GM12878 (cell line): ENCODE measurements at regions not wholly inside any gene's neighbourhood (a gene's known extent, or its start where the extent isn't known, plus 50 kb on each side); places are given as distances from the start of the nearest gene placed in this dataset.

Experiments
- ATAC-seq: fragments of 200-7000 bp; cut with Tn5 transposase; 3 replicates; pipeline ENCODE4 v1.9.1; 2020; ENCODE audit warnings: mild to moderate bottlenecking, moderate library complexity
- BruUV-seq: library from RNA; stranded (reverse); fragments of 400-500 nt; replicated peaks from 2 replicates; lab custom pipeline; 2021; lab: Mats Ljungman, UMichigan
- CTCF ChIA-PET: fragments of 300-600 bp; sonication (Branson Sonifier 250); formaldehyde crosslinking; extraction: SDS; loops from one replicate; lab custom pipeline; 2021; ENCODE audit warnings: inconsistent platforms; lab: Yijun Ruan, JAX
- POLR2A ChIA-PET: fragments of 350-600 bp; formaldehyde crosslinking; extraction: SDS; loops from one replicate; lab custom pipeline; 2021; ENCODE audit warnings: inconsistent platforms; lab: Charles Lee
- RAD21 ChIA-PET: fragments of 300-600 bp; sonication (Branson Sonifier 250); formaldehyde crosslinking; loops from one replicate; lab custom pipeline; 2023; ENCODE audit warnings: antibody characterized with exemption; ENCODE audit not compliant: unreplicated experiment; lab: Charles Lee
- SMC1A ChIA-PET: fragments of 300-600 bp; sonication (Branson Sonifier 250); formaldehyde crosslinking; loops from one replicate; lab custom pipeline; 2023; ENCODE audit not compliant: unreplicated experiment, uncharacterized antibody; lab: Charles Lee
- DNase-seq: peaks from one replicate; pipeline ENCODE4 v3.0.0-alpha.2; 2011; ENCODE audit warnings: low read depth, low spot score
- FAIRE-seq: peaks from 3 replicates; lab custom pipeline; 2011; peaks lifted over from hg19 to GRCh38; lab: Jason Lieb, UNC
- H2AFZ ChIP-seq: 2 replicates; pipeline ENCODE4 v1.6.0; 2011; ENCODE audit warnings: low read depth, low read length, control low read depth; ENCODE audit not compliant: control insufficient read depth
- H3K27ac ChIP-seq: 2 replicates; pipeline ENCODE4 v1.5.1; 2011; ENCODE audit warnings: control low read depth; ENCODE audit not compliant: control insufficient read depth, insufficient read depth
- H3K27me3 ChIP-seq, 2 experiments: replicated peaks in 1 of 2; 2 replicates each; pipeline versions ENCODE4 v1.6.0 to v1.6.1; 2011; ENCODE audit warnings: low read length in 1 of 2; ENCODE audit not compliant: control insufficient read depth in 2 of 2, insufficient read depth in 2 of 2
- H3K36me3 ChIP-seq, 2 experiments: 2 replicates each; pipeline ENCODE4 v1.5.1; 2011; ENCODE audit warnings: low read length in 1 of 2; ENCODE audit not compliant: control insufficient read depth in 2 of 2, insufficient read depth in 2 of 2
- H3K4me1 ChIP-seq: 2 replicates; pipeline ENCODE4 v1.6.1; 2011; ENCODE audit warnings: mild to moderate bottlenecking, low read length, moderate library complexity, mixed read lengths; ENCODE audit not compliant: control insufficient read depth, insufficient read depth
- H3K4me2 ChIP-seq: 2 replicates; pipeline ENCODE4 v1.6.0; 2011; ENCODE audit warnings: control low read depth; ENCODE audit not compliant: control insufficient read depth, insufficient read depth
- H3K4me3 ChIP-seq: fragments of 200-600 bp; sonication (generic); 2 replicates; pipeline ENCODE4 v1.5.1; 2016
- H3K79me2 ChIP-seq: 2 replicates; pipeline ENCODE4 v1.6.0; 2011; ENCODE audit warnings: low read length; ENCODE audit not compliant: control insufficient read depth, insufficient read depth
- H3K9ac ChIP-seq: 2 replicates; pipeline ENCODE4 v1.8.0; 2011; ENCODE audit warnings: low read length, control low read depth, mixed read lengths; ENCODE audit not compliant: control insufficient read depth, insufficient read depth
- H3K9me3 ChIP-seq: replicated peaks from 3 replicates; pipeline ENCODE4 v1.5.1; 2011; ENCODE audit warnings: mild to moderate bottlenecking, low read length; ENCODE audit not compliant: control insufficient read depth, insufficient read depth
- H4K20me1 ChIP-seq: 2 replicates; pipeline ENCODE4 v1.6.0; 2011; ENCODE audit not compliant: control insufficient read depth, insufficient read depth
- BHLHE40 ChIP-seq, 2 experiments: fragments of 450-650 bp in 1 of 2; IDR thresholded peaks; 2 replicates each; pipeline ENCODE4 v1.6.1; 2011 to 2017; ENCODE audit warnings: low read depth in 2 of 2, borderline replicate concordance in 1 of 2, improper control_type of control experiment in 1 of 2, low read length in 1 of 2, mild to moderate bottlenecking in 1 of 2
- CBFB ChIP-seq: IDR thresholded peaks from 2 replicates; pipeline ENCODE4 v1.6.1; 2016; ENCODE audit warnings: antibody characterized with exemption, low read depth
- CTCF ChIP-seq, 3 experiments: IDR thresholded peaks in 2 of 3; conservative IDR thresholded peaks in 1 of 3; 2 replicates each; pipeline ENCODE4 v1.5.1; 2011; ENCODE audit warnings: low read depth in 3 of 3, low read length in 3 of 3, mild to moderate bottlenecking in 3 of 3, control low read depth in 2 of 3, moderate library complexity in 2 of 3, inconsistent platforms in 1 of 3, mixed read lengths in 1 of 3; ENCODE audit not compliant: control insufficient read depth in 2 of 3, insufficient read depth in 1 of 3; ENCODE audit errors: extremely low read depth in 1 of 3
- FOXK2 ChIP-seq: fragments of 450-650 bp; IDR thresholded peaks from 2 replicates; pipeline ENCODE4 v1.6.1; 2017; ENCODE audit warnings: mild to moderate bottlenecking, moderate library complexity
- GATAD2B ChIP-seq: fragments of 450-650 bp; conservative IDR thresholded peaks from 2 replicates; pipeline ENCODE4 v1.6.1; 2017; ENCODE audit warnings: low read depth, mild to moderate bottlenecking, moderate library complexity
- NFYA ChIP-seq: IDR thresholded peaks from 2 replicates; pipeline ENCODE4 v1.6.1; 2011; ENCODE audit warnings: low read depth, mild to moderate bottlenecking, low read length, improper control_type of control experiment, borderline replicate concordance
- NR2C1 ChIP-seq: fragments of 450-650 bp; IDR thresholded peaks from 2 replicates; pipeline ENCODE4 v1.6.1; 2017; ENCODE audit warnings: antibody characterized with exemption, mild to moderate bottlenecking, moderate library complexity
- SPI1 ChIP-seq: IDR thresholded peaks from 2 replicates; pipeline ENCODE4 v1.6.1; 2011; ENCODE audit warnings: low read depth, mild to moderate bottlenecking, low read length, moderate library complexity, borderline replicate concordance; ENCODE audit not compliant: insufficient read depth
- WRNIP1 ChIP-seq: IDR thresholded peaks from 2 replicates; pipeline ENCODE4 v1.6.1; 2011; ENCODE audit warnings: low read depth, low read length, improper control_type of control experiment, borderline replicate concordance
- ZNF217 ChIP-seq: fragments of 450-650 bp; IDR thresholded peaks from 2 replicates; pipeline ENCODE4 v1.6.1; 2017; ENCODE audit warnings: antibody characterized with exemption, mild to moderate bottlenecking
- ZNF274 ChIP-seq: IDR thresholded peaks from one replicate; pipeline ENCODE4 v1.8.0; 2011; ENCODE audit not compliant: insufficient read length, insufficient read depth
- ZSCAN29 ChIP-seq: fragments of 450-650 bp; IDR thresholded peaks from 2 replicates; pipeline ENCODE4 v1.6.1; 2017; ENCODE audit warnings: mild to moderate bottlenecking, moderate library complexity
- ZZZ3 ChIP-seq: IDR thresholded peaks from 2 replicates; pipeline ENCODE4 v1.6.1; 2011; ENCODE audit warnings: low read depth; ENCODE audit not compliant: control insufficient read depth, insufficient read length
- WGBS: methylation state at CpG from one replicate; pipeline ENCODE4 v1.1.6; 2016; ENCODE audit warnings: low lambda C conversion rate; ENCODE audit not compliant: insufficient replicate concordance, insufficient coverage; ENCODE audit errors: missing lambda C conversion rate; 5-methylcytosine and 5-hydroxymethylcytosine counted together
- in situ Hi-C: fragments of 300-500 bp; cut with MboI; formaldehyde crosslinking; loops from 9 replicates; pipeline ENCODE4 v1.14.3; 2018; ENCODE audit warnings: mixed read lengths
- intact Hi-C: fragments of 100-400 bp; cut with micrococcal nuclease; formaldehyde crosslinking; loops from one replicate; pipeline ENCODE4 v1.14.2; 2022; ENCODE audit not compliant: unreplicated experiment

DNA sequence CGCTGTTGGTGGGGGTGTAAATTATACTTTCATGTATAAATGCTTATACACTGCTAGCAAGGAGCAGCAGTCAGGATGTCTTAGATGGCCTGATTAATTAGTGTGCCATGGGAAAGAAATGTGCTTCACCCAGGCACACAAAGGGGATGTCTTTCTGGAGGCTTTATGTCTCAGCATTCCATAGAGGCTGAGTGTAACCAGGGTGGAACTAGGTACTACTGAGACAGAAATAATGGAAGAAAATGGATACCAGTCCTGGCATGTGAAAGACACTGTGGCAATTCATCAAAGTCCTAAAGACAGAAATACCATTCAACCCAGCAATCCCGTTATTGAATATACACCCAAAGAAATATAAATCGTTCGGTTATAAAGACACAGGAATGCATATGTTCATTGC, 52.5 kb downstream of the PF4 start:
- no peaks in the 10 kb centered on the region for H4K20me1 ChIP-seq
- H2AFZ ChIP-seq = no peak overlapping the region
- no peak for TF ChIP-seq NFYA
- TF ChIP-seq BHLHE40 (IDR thresholded peaks at IDR 0.05; ENCODE audit: borderline replicate concordance in 1 of 2, low read depth in 2 of 2, low read length in 1 of 2) = no peak
- TF ChIP-seq ZNF217 = no peak
- TF ChIP-seq WRNIP1 = no peak
- no peak for TF ChIP-seq ZSCAN29
- no peak for TF ChIP-seq NR2C1
- no peak for TF ChIP-seq SPI1
- no peak for TF ChIP-seq ZNF274
- no peak for TF ChIP-seq GATAD2B
- TF ChIP-seq FOXK2 = no peak
- TF ChIP-seq CTCF (IDR thresholded peaks at IDR 0.05 in 2 of 3, conservative IDR thresholded peaks at IDR 0.05 in 1 of 3; ENCODE audit: control insufficient read depth in 2 of 3, extremely low read depth in 1 of 3, insufficient read depth in 1 of 3, low read depth in 3 of 3, low read length in 3 of 3) = no peak
- TF ChIP-seq CBFB = no peak
- TF ChIP-seq ZZZ3 = no peak
- CTCF ChIA-PET = interaction anchor here (1.3 kb wide), 1 partner anchor 22 kb away, joined by 3 read pairs; no protein-coding TSS in a partner anchor
- no TSS peak for BruUV-seq
- WGBS = 62% methylated on average over 4 of the region's 4 CpGs
- no peaks in the 10 kb centered on the region for H3K4me1 ChIP-seq
- SMC1A ChIA-PET = no interaction called here
- H3K27ac ChIP-seq = no peak overlapping the region
- no peaks in the 10 kb centered on the region for H3K79me2 ChIP-seq
- no peak for FAIRE-seq
- no peak for ATAC-seq
- RAD21 ChIA-PET = no interaction called here
- no peaks in the 10 kb centered on the region for H3K36me3 ChIP-seq
- POLR2A ChIA-PET = no interaction called here
- in situ Hi-C loops = no loop called here
- H3K4me3 ChIP-seq = no peak overlapping the region
- no peak overlapping the region for H3K4me2 ChIP-seq
- H3K27me3 ChIP-seq = no peaks in the 10 kb centered on the region
- H3K9ac ChIP-seq = no peak overlapping the region
- no peak for DNase-seq
- intact Hi-C loops = no loop called here
- no peaks in the 10 kb centered on the region for H3K9me3 ChIP-seq
